ENCODE measurements at regions not wholly inside any gene's neighbourhood (a gene's known extent, or its start where the extent isn't known, plus 50 kb on each side); places are given as distances from the start of the nearest gene placed in this dataset.

- peak; percentile 60 for DNase-seq (ENCODE audit: low read depth, low spot score)
- H3K27ac ChIP-seq (ENCODE audit: low read depth, low read length), result no peak overlapping the region
- no peak for TF ChIP-seq CTCF (IDR thresholded peaks at IDR 0.05; ENCODE audit: low read depth, low read length)
- H3K27me3 ChIP-seq (ENCODE audit: control insufficient read depth, insufficient read depth, low read length), result no peaks in the 10 kb centered on the region
- POLR2A ChIA-PET, result interaction anchor here (0.6 kb wide), 2 partner anchors 15 to 89 kb away, joined by 3 read pairs; no protein-coding TSS in a partner anchor
- H3K4me3 ChIP-seq (ENCODE audit: low read depth, low read length), result no peak overlapping the region
- H3K9me3 ChIP-seq (ENCODE audit: control insufficient read depth, insufficient read depth, low read length), result no peaks in the 10 kb centered on the region; the same call in 1 of the 2 replicates
- CTCF ChIA-PET, result no interaction called here
These were observed 588.7 kb upstream of the CBLB start for GRCh38 chr3:106457281-106458180.

GRCh38 chr3:106458952-106459351 is 590.1 kb upstream of the CBLB start:
- H3K4me3 ChIP-seq (ENCODE audit: low read depth, low read length), result no peak overlapping the region
- no peak overlapping the region for H3K27ac ChIP-seq (ENCODE audit: low read depth, low read length)
- H3K9me3 ChIP-seq (ENCODE audit: control insufficient read depth, insufficient read depth, low read length), result no peaks in the 10 kb centered on the region; the same call in 1 of the 2 replicates
- ChIA-PET CTCF (no interaction called here), POLR2A (no interaction called here)
- TF ChIP-seq CTCF (IDR thresholded peaks at IDR 0.05; ENCODE audit: low read depth, low read length), result no peak
- no peak for DNase-seq (ENCODE audit: low read depth, low spot score)
- H3K27me3 ChIP-seq (ENCODE audit: control insufficient read depth, insufficient read depth, low read length), result no peaks in the 10 kb centered on the region

GRCh38 chr3:106466881-106467280 is 598.1 kb upstream of the CBLB start:
- H3K27ac ChIP-seq (ENCODE audit: low read depth, low read length), result no peak overlapping the region
- TF ChIP-seq CTCF (IDR thresholded peaks at IDR 0.05; ENCODE audit: low read depth, low read length), result no peak
- ChIA-PET POLR2A (no interaction called here), CTCF (no interaction called here)
- H3K4me3 ChIP-seq (ENCODE audit: low read depth, low read length), result no peak overlapping the region
- no peak for DNase-seq (ENCODE audit: low read depth, low spot score)
- H3K27me3 ChIP-seq (ENCODE audit: control insufficient read depth, insufficient read depth, low read length), result no peaks in the 10 kb centered on the region
- no peaks in the 10 kb centered on the region; the same call in 1 of the 2 replicates for H3K9me3 ChIP-seq (ENCODE audit: control insufficient read depth, insufficient read depth, low read length)

- CTCF ChIA-PET, result no interaction called here
- no peak overlapping the region for H3K4me3 ChIP-seq (ENCODE audit: low read depth, low read length)
- POLR2A ChIA-PET, result no interaction called here
These were observed 605.0 kb upstream of the CBLB start for GRCh38 chr3:106473576-106474475.

More at GRCh38 chr3:106473576-106474475, 605.0 kb upstream of the CBLB start:
- TF ChIP-seq CTCF (IDR thresholded peaks at IDR 0.05; ENCODE audit: low read depth, low read length), result no peak
- Histone ChIP-seq H3K9me3 (ENCODE audit: control insufficient read depth, insufficient read depth, low read length) (no peaks in the 10 kb centered on the region), H3K27me3 (ENCODE audit: control insufficient read depth, insufficient read depth, low read length) (no peaks in the 10 kb centered on the region), H3K27ac (ENCODE audit: low read depth, low read length) (no peak overlapping the region)
- DNase-seq (ENCODE audit: low read depth, low spot score), result no peak
